ENCODE measurements at regions not wholly inside any gene's neighbourhood (a gene's known extent, or its start where the extent isn't known, plus 50 kb on each side); places are given as distances from the start of the nearest gene placed in this dataset.

- Mint-ChIP-seq H3K4me3 (no peak overlapping the region), H3K36me3 (no peaks in the 10 kb centered on the region), H3K9me3 (no peaks in the 10 kb centered on the region), H3K4me1 (peaks cover 4 to 26% (median 8%) of the 10 kb centered on the region in 3 donors), H3K27ac (no peak overlapping the region), H3K27me3 (peaks cover 14 to 29% (median 17%) of the 10 kb centered on the region in 3 donors)
- DNase-seq (no peak), ATAC-seq (ENCODE audit: low read depth in 2 of 2) (no peak)
Observed at GRCh38 chr21:43279578-43279894, 110.7 kb downstream of the CRYAA start.

GRCh38 chr21:43278766-43279577 is 110.2 kb downstream of the CRYAA start:
- Mint-ChIP-seq H3K4me1 (peaks cover 4 to 26% (median 8%) of the 10 kb centered on the region in 3 donors), H3K36me3 (no peaks in the 10 kb centered on the region), H3K27me3 (peaks cover 14 to 31% (median 17%) of the 10 kb centered on the region in 3 donors), H3K9me3 (no peaks in the 10 kb centered on the region), H3K4me3 (no peak overlapping the region), H3K27ac (peak overlapping the region in 2 of 6 donors; percentile 26 to 73)
- DNase-seq (no peak), ATAC-seq (ENCODE audit: low read depth in 2 of 2) (no peak)

GRCh38 chr21:43278359-43278758 is 109.6 kb downstream of the CRYAA start:
- Mint-ChIP-seq H3K27ac (peak overlapping the region in 3 of 6 donors; percentile 20 to 73 (median 26)), H3K9me3 (no peaks in the 10 kb centered on the region), H3K27me3 (peaks cover 14 to 33% (median 17%) of the 10 kb centered on the region in 3 donors), H3K36me3 (no peaks in the 10 kb centered on the region), H3K4me3 (no peak overlapping the region), H3K4me1 (peaks cover 4 to 26% (median 8%) of the 10 kb centered on the region in 3 donors)
- ATAC-seq (ENCODE audit: low read depth in 2 of 2) (no peak), DNase-seq (no peak)

GRCh38 chr21:43277481-43278351 is 108.9 kb downstream of the CRYAA start:
- Mint-ChIP-seq H3K27me3 (peaks cover 14 to 39% (median 17%) of the 10 kb centered on the region in 3 donors), H3K36me3 (no peaks in the 10 kb centered on the region), H3K4me3 (no peak overlapping the region), H3K9me3 (no peaks in the 10 kb centered on the region), H3K4me1 (peaks cover 4 to 26% (median 8%) of the 10 kb centered on the region in 3 donors), H3K27ac (peak overlapping the region in 5 of 6 donors; percentile 20 to 94 (median 26))
- ATAC-seq (ENCODE audit: low read depth in 2 of 2) (no peak), DNase-seq (no peak)

GRCh38 chr21:43276811-43277210 is 108.0 kb downstream of the CRYAA start:
- no peaks in the 10 kb centered on the region for H3K9me3 Mint-ChIP-seq
- peak overlapping the region in 2 of 6 donors; percentile 63 to 86 for H3K27ac Mint-ChIP-seq
- H3K4me1 Mint-ChIP-seq = peaks cover 4 to 26% (median 8%) of the 10 kb centered on the region in 3 donors
- no peak overlapping the region for H3K4me3 Mint-ChIP-seq
- no peak for ATAC-seq (ENCODE audit: low read depth in 2 of 2)
- no peaks in the 10 kb centered on the region for H3K36me3 Mint-ChIP-seq
- no peak for DNase-seq
- H3K27me3 Mint-ChIP-seq = peaks cover 14 to 48% (median 17%) of the 10 kb centered on the region in 3 donors

GRCh38 chr21:43275421-43276211 is 106.8 kb downstream of the CRYAA start:
- ATAC-seq (ENCODE audit: low read depth in 2 of 2) (peak; percentile 76 to 84), DNase-seq (peak; percentile 39)
- H3K27ac Mint-ChIP-seq = peak overlapping the region; percentile 62 to 92 (median 84)
- peaks cover 16 to 58% (median 17%) of the 10 kb centered on the region in 3 donors for H3K27me3 Mint-ChIP-seq
- H3K36me3 Mint-ChIP-seq = no peaks in the 10 kb centered on the region
- H3K4me3 Mint-ChIP-seq = peak overlapping the region in 3 of 8 donors; percentile 29 to 53 (median 37)
- no peaks in the 10 kb centered on the region for H3K9me3 Mint-ChIP-seq
- peaks cover 4 to 20% (median 8%) of the 10 kb centered on the region in 3 donors for H3K4me1 Mint-ChIP-seq

- H3K4me3 Mint-ChIP-seq = no peak overlapping the region
- DNase-seq (no peak), ATAC-seq (ENCODE audit: low read depth in 2 of 2) (no peak)
- H3K4me1 Mint-ChIP-seq = peaks cover 4 to 20% (median 8%) of the 10 kb centered on the region in 3 donors
- peak overlapping the region in 1 of 6 donors; percentile 86 for H3K27ac Mint-ChIP-seq
- peaks cover 17 to 63% (median 23%) of the 10 kb centered on the region in 3 donors for H3K27me3 Mint-ChIP-seq
- no peaks in the 10 kb centered on the region for H3K9me3 Mint-ChIP-seq
- no peaks in the 10 kb centered on the region for H3K36me3 Mint-ChIP-seq
Observed at GRCh38 chr21:43274946-43275310, 106.1 kb downstream of the CRYAA start.

- Mint-ChIP-seq H3K27me3 (peaks cover 17 to 63% (median 23%) of the 10 kb centered on the region in 3 donors), H3K4me1 (peaks cover 4 to 20% (median 8%) of the 10 kb centered on the region in 3 donors), H3K4me3 (peak overlapping the region in 1 of 8 donors; percentile 15), H3K27ac (peak overlapping the region in 2 of 6 donors; percentile 42 to 86), H3K9me3 (no peaks in the 10 kb centered on the region), H3K36me3 (no peaks in the 10 kb centered on the region)
- DNase-seq (no peak), ATAC-seq (ENCODE audit: low read depth in 2 of 2) (no peak)
Observed at GRCh38 chr21:43274022-43274945, 105.5 kb downstream of the CRYAA start.

GRCh38 chr21:43273708-43274021 is 104.9 kb downstream of the CRYAA start:
- Mint-ChIP-seq H3K27ac (no peak overlapping the region), H3K9me3 (no peaks in the 10 kb centered on the region)

GRCh38 chr21:43273016-43273707 is 104.4 kb downstream of the CRYAA start:
- peaks cover 6 to 20% (median 10%) of the 10 kb centered on the region in 3 donors for H3K4me1 Mint-ChIP-seq
- ATAC-seq (ENCODE audit: low read depth in 2 of 2) (no peak), DNase-seq (no peak)
- no peaks in the 10 kb centered on the region for H3K36me3 Mint-ChIP-seq
- H3K27me3 Mint-ChIP-seq = peaks cover 16 to 59% (median 23%) of the 10 kb centered on the region in 3 donors
- no peaks in the 10 kb centered on the region for H3K9me3 Mint-ChIP-seq
- H3K27ac Mint-ChIP-seq = peak overlapping the region in 1 of 6 donors; percentile 83
- no peak overlapping the region for H3K4me3 Mint-ChIP-seq

More at GRCh38 chr21:43273708-43274021, 104.9 kb downstream of the CRYAA start:
- ATAC-seq (ENCODE audit: low read depth in 2 of 2) (no peak), DNase-seq (no peak)
- peaks cover 17 to 63% (median 23%) of the 10 kb centered on the region in 3 donors for H3K27me3 Mint-ChIP-seq
- H3K36me3 Mint-ChIP-seq = no peaks in the 10 kb centered on the region
- H3K4me1 Mint-ChIP-seq = peaks cover 4 to 20% (median 8%) of the 10 kb centered on the region in 3 donors
- no peak overlapping the region for H3K4me3 Mint-ChIP-seq

GRCh38 chr21:43272591-43272990 is 103.8 kb downstream of the CRYAA start:
- Mint-ChIP-seq H3K4me3 (no peak overlapping the region), H3K36me3 (no peaks in the 10 kb centered on the region), H3K27ac (peak overlapping the region in 1 of 6 donors; percentile 93), H3K9me3 (no peaks in the 10 kb centered on the region), H3K4me1 (peaks cover 6 to 16% (median 7%) of the 10 kb centered on the region in 3 donors), H3K27me3 (peaks cover 11 to 54% (median 17%) of the 10 kb centered on the region in 3 donors)
- ATAC-seq (ENCODE audit: low read depth in 2 of 2) (no peak), DNase-seq (no peak)

Measured in naive B cell (primary cell).